Stomach (tissue), 8 donors: ENCODE measurements at regions not wholly inside any gene's neighbourhood (a gene's known extent, or its start where the extent isn't known, plus 50 kb on each side); places are given as distances from the start of the nearest gene placed in this dataset.

Experiments
- DNase-seq, 2 donors: peaks; one replicate each; pipeline versions ENCODE4 v3.0.0 to v3.0.0-alpha.2; 2013 to 2019
- H3K27ac ChIP-seq, 5 donors: fragments of 200-600 bp in 4 of 5; sonication (generic) in 4 of 5; one replicate each; pipeline ENCODE4 v1.5.1; 2013 to 2019; ENCODE audit warnings: mild to moderate bottlenecking in 1 of 5, moderate library complexity in 1 of 5
- H3K27me3 ChIP-seq, 3 donors: fragments of 200-600 bp; sonication (generic); one replicate each; pipeline ENCODE4 v1.5.1; 2017 to 2019; ENCODE audit warnings: mixed run types in 1 of 3
- H3K36me3 ChIP-seq, 4 donors: fragments of 200-600 bp; sonication (generic); 1 replicate in 3 of 4; 2 replicates in 1 of 4; pipeline ENCODE4 v1.5.1; 2016 to 2019
- H3K4me1 ChIP-seq, 4 donors: fragments of 200-600 bp; sonication (generic); one replicate each; pipeline ENCODE4 v1.5.1; 2016 to 2019
- H3K4me3 ChIP-seq, 4 donors: fragments of 200-600 bp; sonication (generic) in 3 of 4; one replicate each; pipeline ENCODE4 v1.5.1; 2016 to 2019; ENCODE audit warnings: mild to moderate bottlenecking in 1 of 4
- H3K9me3 ChIP-seq, 4 donors: fragments of 200-600 bp; sonication (generic); one replicate each; pipeline ENCODE4 v1.5.1; 2016 to 2019
- EP300 ChIP-seq: sonication (generic); formaldehyde crosslinking; IDR thresholded peaks from one replicate; pipeline ENCODE4 v1.6.1; 2017; ENCODE audit warnings: antibody characterized with exemption
- POLR2A ChIP-seq, 4 donors: fragments of 450-650 bp; IDR thresholded peaks; one replicate each; pipeline ENCODE4 v1.6.1; 2016; ENCODE audit warnings: antibody characterized with exemption in 4 of 4, control low read depth in 2 of 4, mild to moderate bottlenecking in 1 of 4, moderate library complexity in 1 of 4
- POLR2AphosphoS5 ChIP-seq, 3 donors: sonication (generic); formaldehyde crosslinking; IDR thresholded peaks; one replicate each; pipeline ENCODE4 v1.6.1; 2016; ENCODE audit warnings: antibody characterized with exemption in 3 of 3
- WGBS, 5 donors: extraction: QIAGEN DNeasy Blood & Tissue Kit in 3 of 5; methylation state at CpG; one replicate each; pipeline versions ENCODE4 v1.1.5 to v1.1.7; 2013 to 2018; 5-methylcytosine and 5-hydroxymethylcytosine counted together
- intact Hi-C: fragments of 100-400 bp; cut with DNase I; formaldehyde crosslinking; loops from one replicate; pipeline ENCODE4 v1.15.1; 2023; ENCODE audit warnings: low total_unique reads
- TF ChIP-seq, protein P1 (sequence below), 7 experiments: fragments of 450-650 bp in 4 of 7; fragments of 200-600 bp in 3 of 7; sonication (generic) in 3 of 7; IDR thresholded peaks; one replicate each; pipeline ENCODE4 v1.5.1; 2016 to 2019; ENCODE audit warnings: antibody characterized with exemption in 7 of 7, control low read depth in 2 of 7, mild to moderate bottlenecking in 1 of 7
- donor health status: healthy with polysubstance abuse.
- donor health status: Bipolar disorder and iron deficiency.
- donor health status: healthy.

DNA sequence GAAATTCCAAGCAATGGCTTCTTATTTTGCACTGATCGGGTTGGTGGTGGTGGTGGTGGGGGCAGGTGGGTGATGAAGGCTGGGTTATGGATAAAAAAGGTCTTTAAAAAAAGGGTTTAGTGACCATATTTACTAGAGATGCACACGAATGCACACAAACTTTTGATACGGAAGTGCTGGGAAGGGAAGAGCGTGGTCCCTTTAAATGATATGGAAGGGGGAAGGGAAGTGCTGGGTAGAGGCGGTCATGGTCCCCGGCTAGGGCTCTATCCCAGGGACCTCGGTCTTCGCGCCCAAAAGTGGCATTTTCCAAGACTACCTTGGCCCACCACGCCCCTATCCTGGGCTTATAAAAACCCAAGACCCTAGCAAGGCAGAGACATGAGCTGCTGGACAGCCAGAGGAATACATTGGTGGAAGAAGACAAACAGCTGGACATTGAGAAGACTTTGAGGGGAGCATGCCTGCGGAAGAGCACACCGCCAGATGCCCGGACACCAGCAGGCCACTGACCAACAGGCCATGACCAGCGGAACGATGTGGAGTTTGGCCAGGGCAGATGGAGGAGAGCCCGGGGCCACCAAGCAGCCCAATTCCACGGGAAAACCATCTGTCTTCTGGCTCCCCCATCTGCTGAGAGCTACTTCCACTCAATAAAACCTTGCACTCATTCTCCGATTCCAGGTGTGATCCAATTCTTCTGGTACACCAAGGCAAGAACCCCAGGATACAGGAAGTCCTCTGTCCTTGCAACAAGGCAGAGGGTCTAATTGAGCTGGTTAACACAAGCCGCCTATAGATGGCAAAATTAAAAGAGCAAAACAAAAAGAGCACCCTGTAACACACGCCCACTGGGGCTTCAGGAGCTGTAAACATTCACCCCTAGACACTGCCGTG, 1720.2 kb downstream of the MRPL39 start:
- DNase-seq = no peak
- H3K4me3 ChIP-seq = peak overlapping the region in 2 of 4 donors; percentile 3 to 6
- 84 to 89% (median 87%) methylated on average over 19 to 21 of the region's 21 CpGs for WGBS, 5 donors
- no peaks in the 10 kb centered on the region for H3K36me3 ChIP-seq
- intact Hi-C loops = no loop called here
- no peaks in the 10 kb centered on the region for H3K27me3 ChIP-seq
- no peak overlapping the region for H3K27ac ChIP-seq
- H3K9me3 ChIP-seq = no peaks in the 10 kb centered on the region
- TF ChIP-seq POLR2A (IDR thresholded peaks at IDR 0.05) (no peak), POLR2AphosphoS5 (IDR thresholded peaks at IDR 0.05) (no peak), EP300 (no peak)
- TF ChIP-seq, protein P1, sequence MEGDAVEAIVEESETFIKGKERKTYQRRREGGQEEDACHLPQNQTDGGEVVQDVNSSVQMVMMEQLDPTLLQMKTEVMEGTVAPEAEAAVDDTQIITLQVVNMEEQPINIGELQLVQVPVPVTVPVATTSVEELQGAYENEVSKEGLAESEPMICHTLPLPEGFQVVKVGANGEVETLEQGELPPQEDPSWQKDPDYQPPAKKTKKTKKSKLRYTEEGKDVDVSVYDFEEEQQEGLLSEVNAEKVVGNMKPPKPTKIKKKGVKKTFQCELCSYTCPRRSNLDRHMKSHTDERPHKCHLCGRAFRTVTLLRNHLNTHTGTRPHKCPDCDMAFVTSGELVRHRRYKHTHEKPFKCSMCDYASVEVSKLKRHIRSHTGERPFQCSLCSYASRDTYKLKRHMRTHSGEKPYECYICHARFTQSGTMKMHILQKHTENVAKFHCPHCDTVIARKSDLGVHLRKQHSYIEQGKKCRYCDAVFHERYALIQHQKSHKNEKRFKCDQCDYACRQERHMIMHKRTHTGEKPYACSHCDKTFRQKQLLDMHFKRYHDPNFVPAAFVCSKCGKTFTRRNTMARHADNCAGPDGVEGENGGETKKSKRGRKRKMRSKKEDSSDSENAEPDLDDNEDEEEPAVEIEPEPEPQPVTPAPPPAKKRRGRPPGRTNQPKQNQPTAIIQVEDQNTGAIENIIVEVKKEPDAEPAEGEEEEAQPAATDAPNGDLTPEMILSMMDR (IDR thresholded peaks at IDR 0.05) = no peak
- no peaks in the 10 kb centered on the region for H3K4me1 ChIP-seq

DNA sequence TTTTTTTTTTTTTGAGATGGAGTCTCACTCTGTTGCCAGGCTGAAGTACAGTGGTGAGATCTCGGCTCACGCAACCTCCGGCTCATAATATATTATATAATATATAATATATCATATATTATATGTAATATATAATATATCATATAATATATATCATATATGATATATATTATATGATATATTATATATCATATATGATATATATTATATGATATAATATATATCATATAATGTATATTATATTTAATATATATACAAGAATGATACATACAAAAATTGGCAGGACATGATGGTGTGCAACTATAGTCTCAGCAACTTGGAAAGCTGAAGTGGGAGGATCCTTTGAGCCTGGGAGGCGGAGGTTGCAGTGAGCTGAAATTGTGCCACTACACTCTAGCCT, 1725.5 kb downstream of the MRPL39 start:
- TF ChIP-seq EP300 (no peak), POLR2A (IDR thresholded peaks at IDR 0.05) (no peak), POLR2AphosphoS5 (IDR thresholded peaks at IDR 0.05) (no peak)
- TF ChIP-seq, protein P1 (IDR thresholded peaks at IDR 0.05) = no peak
- H3K4me1 ChIP-seq = no peaks in the 10 kb centered on the region
- no peaks in the 10 kb centered on the region for H3K27me3 ChIP-seq
- no peaks in the 10 kb centered on the region for H3K36me3 ChIP-seq
- no peak for DNase-seq
- intact Hi-C loops = no loop called here
- H3K4me3 ChIP-seq = no peak overlapping the region
- no peak overlapping the region for H3K27ac ChIP-seq
- H3K9me3 ChIP-seq = no peaks in the 10 kb centered on the region
- 94 to 97% (median 95%) methylated on average over 4 of the region's 4 CpGs for WGBS, 5 donors

DNA sequence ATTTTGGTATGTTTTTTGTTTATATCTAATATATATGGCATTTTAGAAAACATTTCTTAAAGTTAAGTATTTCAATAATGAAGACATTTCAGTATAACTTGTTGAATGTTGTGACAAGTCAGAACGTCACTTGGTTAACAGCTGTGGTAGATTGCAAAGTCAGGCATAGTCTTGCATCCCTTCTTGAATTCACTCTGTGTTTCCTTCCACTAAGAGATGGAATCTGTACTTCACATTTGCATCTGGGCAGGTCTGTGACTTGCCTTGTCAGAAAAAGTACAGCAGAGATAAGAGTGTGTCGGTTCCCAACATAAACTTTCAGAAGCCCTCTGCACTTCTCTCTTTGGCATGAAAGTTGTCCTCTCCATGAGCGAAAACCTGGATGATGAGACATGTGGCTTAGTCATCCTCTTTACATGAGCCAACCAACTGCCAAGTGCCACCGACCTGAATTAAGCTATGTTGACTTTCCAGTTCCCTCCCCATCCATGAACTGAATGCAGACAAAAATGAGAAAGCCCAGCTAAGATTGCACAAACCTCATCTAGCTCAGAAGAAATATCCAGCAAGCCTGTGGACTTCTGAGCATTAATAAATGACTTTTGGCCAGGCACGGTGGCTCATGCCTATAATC, 1730.2 kb downstream of the MRPL39 start:
- Histone ChIP-seq H3K27ac (no peak overlapping the region), H3K36me3 (no peaks in the 10 kb centered on the region), H3K27me3 (no peaks in the 10 kb centered on the region), H3K9me3 (no peaks in the 10 kb centered on the region), H3K4me1 (no peaks in the 10 kb centered on the region), H3K4me3 (no peak overlapping the region)
- TF ChIP-seq POLR2A (IDR thresholded peaks at IDR 0.05) (no peak), EP300 (no peak), POLR2AphosphoS5 (IDR thresholded peaks at IDR 0.05) (no peak)
- TF ChIP-seq, protein P1 (IDR thresholded peaks at IDR 0.05) = no peak
- intact Hi-C loops = no loop called here
- no peak for DNase-seq
- 74 to 80% (median 78%) methylated on average over 5 of the region's 5 CpGs for WGBS, 5 donors

DNA sequence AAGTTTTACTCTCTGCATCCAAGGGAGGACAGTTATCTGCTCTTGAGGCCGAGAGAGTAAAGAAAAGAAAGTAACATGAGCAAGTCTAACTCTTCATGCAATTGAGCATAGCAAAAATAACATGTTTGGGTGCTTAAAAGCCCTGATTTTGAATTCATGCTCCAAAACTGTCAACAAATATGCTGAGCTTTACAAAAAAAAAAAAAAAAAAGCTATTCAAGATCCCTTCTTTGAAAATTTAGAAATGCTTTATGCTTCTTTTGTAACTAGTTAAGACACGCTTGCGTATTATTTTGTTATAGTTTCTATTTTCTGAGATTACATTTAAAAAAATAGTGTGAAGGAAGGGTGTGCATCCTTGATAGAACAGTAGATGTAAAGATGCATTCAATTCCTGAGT, 1733.0 kb downstream of the MRPL39 start:
- Histone ChIP-seq H3K36me3 (no peaks in the 10 kb centered on the region), H3K27ac (no peak overlapping the region), H3K4me1 (no peaks in the 10 kb centered on the region), H3K27me3 (no peaks in the 10 kb centered on the region), H3K9me3 (no peaks in the 10 kb centered on the region), H3K4me3 (no peak overlapping the region)
- DNase-seq = no peak
- WGBS, 5 donors = 79 to 88% (median 85%) methylated on average over 3 of the region's 3 CpGs
- TF ChIP-seq EP300 (no peak), POLR2A (IDR thresholded peaks at IDR 0.05) (no peak), POLR2AphosphoS5 (IDR thresholded peaks at IDR 0.05) (no peak)
- TF ChIP-seq, protein P1 (IDR thresholded peaks at IDR 0.05) = no peak
- intact Hi-C loops = no loop called here
